ENCODE measurements at regions not wholly inside any gene's neighbourhood (a gene's known extent, or its start where the extent isn't known, plus 50 kb on each side); places are given as distances from the start of the nearest gene placed in this dataset.

DNA sequence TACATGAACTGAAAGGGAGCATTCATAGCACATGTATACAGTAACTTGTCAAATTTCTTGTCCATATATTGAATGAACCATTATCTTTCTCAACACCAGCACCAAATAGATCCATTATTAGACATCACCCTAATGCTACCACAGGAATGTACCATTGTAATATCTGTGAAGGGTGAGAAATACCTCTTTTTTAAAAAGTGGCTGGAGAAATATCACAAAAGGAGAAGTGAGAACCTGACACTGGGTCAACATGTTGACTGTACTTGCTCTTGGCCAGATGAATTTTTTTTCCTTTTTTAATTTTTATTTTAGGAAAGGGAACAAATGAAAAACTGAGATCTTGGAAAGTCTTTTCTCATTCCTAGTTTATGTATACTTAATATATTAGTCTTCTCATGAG, 63.5 kb downstream of the CAVIN2 start:
- no peak overlapping the region for H3K4me3 ChIP-seq
- H3K36me3 ChIP-seq, result no peaks in the 10 kb centered on the region
- H3K4me1 ChIP-seq, result no peaks in the 10 kb centered on the region
- H3K27me3 ChIP-seq, result no peaks in the 10 kb centered on the region
- no peak overlapping the region for H3K27ac ChIP-seq
- no peak for ATAC-seq
- no peaks in the 10 kb centered on the region for H3K9me3 ChIP-seq
- TF ChIP-seq POLR2A (IDR thresholded peaks at IDR 0.05) (no peak), EP300 (IDR thresholded peaks at IDR 0.05) (no peak), POLR2AphosphoS5 (IDR thresholded peaks at IDR 0.05) (no peak)
- TF ChIP-seq, protein P1, sequence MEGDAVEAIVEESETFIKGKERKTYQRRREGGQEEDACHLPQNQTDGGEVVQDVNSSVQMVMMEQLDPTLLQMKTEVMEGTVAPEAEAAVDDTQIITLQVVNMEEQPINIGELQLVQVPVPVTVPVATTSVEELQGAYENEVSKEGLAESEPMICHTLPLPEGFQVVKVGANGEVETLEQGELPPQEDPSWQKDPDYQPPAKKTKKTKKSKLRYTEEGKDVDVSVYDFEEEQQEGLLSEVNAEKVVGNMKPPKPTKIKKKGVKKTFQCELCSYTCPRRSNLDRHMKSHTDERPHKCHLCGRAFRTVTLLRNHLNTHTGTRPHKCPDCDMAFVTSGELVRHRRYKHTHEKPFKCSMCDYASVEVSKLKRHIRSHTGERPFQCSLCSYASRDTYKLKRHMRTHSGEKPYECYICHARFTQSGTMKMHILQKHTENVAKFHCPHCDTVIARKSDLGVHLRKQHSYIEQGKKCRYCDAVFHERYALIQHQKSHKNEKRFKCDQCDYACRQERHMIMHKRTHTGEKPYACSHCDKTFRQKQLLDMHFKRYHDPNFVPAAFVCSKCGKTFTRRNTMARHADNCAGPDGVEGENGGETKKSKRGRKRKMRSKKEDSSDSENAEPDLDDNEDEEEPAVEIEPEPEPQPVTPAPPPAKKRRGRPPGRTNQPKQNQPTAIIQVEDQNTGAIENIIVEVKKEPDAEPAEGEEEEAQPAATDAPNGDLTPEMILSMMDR (IDR thresholded peaks at IDR 0.05), result no peak
